ENCODE measurements at regions not wholly inside any gene's neighbourhood (a gene's known extent, or its start where the extent isn't known, plus 50 kb on each side); places are given as distances from the start of the nearest gene placed in this dataset.

- no peak for DNase-seq (ENCODE audit: low read depth in 2 of 3, low spot score in 1 of 3)
Measured at GRCh38 chr7:16320099-16320660, 101.2 kb downstream of the CRPPA start.

GRCh38 chr7:16318989-16319915 is 102.1 kb downstream of the CRPPA start:
- DNase-seq (ENCODE audit: low read depth in 2 of 3, low spot score in 1 of 3): no peak

- DNase-seq (ENCODE audit: low read depth in 2 of 3, low spot score in 1 of 3): no peak
Measured at GRCh38 chr7:16318463-16318862, 102.9 kb downstream of the CRPPA start.

GRCh38 chr7:16317406-16317805 is 103.9 kb downstream of the CRPPA start:
- DNase-seq (ENCODE audit: low read depth in 2 of 3, low spot score in 1 of 3): no peak

GRCh38 chr7:16315280-16315679 is 106.1 kb downstream of the CRPPA start:
- no peak for DNase-seq (ENCODE audit: low read depth in 2 of 3, low spot score in 1 of 3)

- no peak for DNase-seq (ENCODE audit: low read depth in 2 of 3, low spot score in 1 of 3)
Measured at GRCh38 chr7:16309129-16309528, 112.2 kb downstream of the CRPPA start.

- no peak for DNase-seq (ENCODE audit: low read depth in 2 of 3, low spot score in 1 of 3)
Measured at GRCh38 chr7:16301291-16301690, 120.0 kb downstream of the CRPPA start.

- no peak for DNase-seq (ENCODE audit: low read depth in 2 of 3, low spot score in 1 of 3)
Measured at GRCh38 chr7:16300361-16300895, 120.9 kb downstream of the CRPPA start.

GRCh38 chr7:16299853-16300252 is 121.5 kb downstream of the CRPPA start:
- no peak for DNase-seq (ENCODE audit: low read depth in 2 of 3, low spot score in 1 of 3)

- DNase-seq (ENCODE audit: low read depth in 2 of 3, low spot score in 1 of 3): no peak
Measured at GRCh38 chr7:16298221-16298620, 123.1 kb downstream of the CRPPA start.

- no peak for DNase-seq (ENCODE audit: low read depth in 2 of 3, low spot score in 1 of 3)
Measured at GRCh38 chr7:16295558-16295957, 125.8 kb downstream of the CRPPA start.

- no peak for DNase-seq (ENCODE audit: low read depth in 2 of 3, low spot score in 1 of 3)
Measured at GRCh38 chr7:16293669-16294425, 127.5 kb downstream of the CRPPA start.

- no peak for DNase-seq (ENCODE audit: low read depth in 2 of 3, low spot score in 1 of 3)
Measured at GRCh38 chr7:16284581-16284980, 136.8 kb downstream of the CRPPA start.

- DNase-seq (ENCODE audit: low read depth in 2 of 3, low spot score in 1 of 3): no peak
Measured at GRCh38 chr7:16278167-16278787, 143.1 kb downstream of the CRPPA start.

GRCh38 chr7:16271990-16272665 is 149.2 kb downstream of the CRPPA start:
- no peak for DNase-seq (ENCODE audit: low read depth in 2 of 3, low spot score in 1 of 3)

GRCh38 chr7:16271355-16271915 is 149.9 kb downstream of the CRPPA start:
- DNase-seq (ENCODE audit: low read depth in 2 of 3, low spot score in 1 of 3): no peak

GRCh38 chr7:16270844-16271243 is 150.5 kb downstream of the CRPPA start:
- DNase-seq (ENCODE audit: low read depth in 2 of 3, low spot score in 1 of 3): no peak

GRCh38 chr7:16268821-16269768 is 152.2 kb downstream of the CRPPA start:
- DNase-seq (ENCODE audit: low read depth in 2 of 3, low spot score in 1 of 3): no peak

All from stimulated activated CD4-positive, alpha-beta T cell treated with anti-CD3 and anti-CD28 coated beads, Interleukin-12 subunit alpha, Interleukin-12 subunit beta, amount 100 ng/mL, for 48 hours (primary cell).